MM.1S (cell line): ENCODE measurements at regions not wholly inside any gene's neighbourhood (a gene's known extent, or its start where the extent isn't known, plus 50 kb on each side); places are given as distances from the start of the nearest gene placed in this dataset.

ENCODE experiments used
- DNase-seq: peaks from one replicate; pipeline ENCODE4 v3.0.0-alpha.2; 2015
- H2AFZ ChIP-seq: fragments of 300-600 bp; sonication (generic); 2 replicates; pipeline ENCODE4 v1.6.0; 2016; ENCODE audit warnings: antibody characterized with exemption, low read length
- H3F3A ChIP-seq: fragments of 300-600 bp; sonication (generic); 2 replicates; pipeline ENCODE4 v1.6.1; 2016; ENCODE audit warnings: mild to moderate bottlenecking, antibody characterized with exemption, low read length, moderate library complexity, mixed read lengths; ENCODE audit not compliant: insufficient read depth
- H3K27ac ChIP-seq: fragments of 300-600 bp; sonication (generic); 2 replicates; pipeline ENCODE4 v1.5.1; 2016; ENCODE audit warnings: mild to moderate bottlenecking, low read length
- H3K27me3 ChIP-seq: fragments of 300-600 bp; sonication (generic); replicated peaks from 2 replicates; pipeline ENCODE4 v1.6.0; 2016; ENCODE audit warnings: low read length; ENCODE audit not compliant: insufficient read depth
- H3K36me3 ChIP-seq: fragments of 300-600 bp; sonication (generic); replicated peaks from 2 replicates; pipeline ENCODE4 v1.6.1; 2016; ENCODE audit warnings: mild to moderate bottlenecking, low read length, mixed read lengths; ENCODE audit not compliant: insufficient read depth
- H3K4me1 ChIP-seq: fragments of 300-600 bp; sonication (generic); 2 replicates; pipeline ENCODE4 v1.6.1; 2016; ENCODE audit warnings: low read length, mixed read lengths
- H3K4me2 ChIP-seq: fragments of 300-600 bp; sonication (generic); 2 replicates; pipeline ENCODE4 v1.6.0; 2016; ENCODE audit warnings: low read depth, low read length
- H3K4me3 ChIP-seq: fragments of 300-600 bp; sonication (generic); 2 replicates; pipeline ENCODE4 v1.5.1; 2016; ENCODE audit warnings: low read length, mixed read lengths
- H3K79me2 ChIP-seq: fragments of 300-600 bp; sonication (generic); 2 replicates; pipeline ENCODE4 v1.6.1; 2016; ENCODE audit warnings: mixed run types, low read length, mixed read lengths
- H3K9ac ChIP-seq: fragments of 300-600 bp; sonication (generic); 2 replicates; pipeline ENCODE4 v1.6.1; 2016; ENCODE audit warnings: low read length, mixed read lengths
- H3K9me2 ChIP-seq: fragments of 300-600 bp; sonication (generic); replicated peaks from 2 replicates; pipeline ENCODE4 v1.6.1; 2016; ENCODE audit warnings: mild to moderate bottlenecking, low read length, mixed read lengths; ENCODE audit not compliant: insufficient read depth
- H3K9me3 ChIP-seq: fragments of 300-600 bp; sonication (generic); replicated peaks from 2 replicates; pipeline ENCODE4 v1.6.1; 2016; ENCODE audit warnings: mild to moderate bottlenecking, low read length, mixed read lengths; ENCODE audit not compliant: insufficient read depth
- H4K20me1 ChIP-seq: fragments of 300-600 bp; sonication (generic); 2 replicates; pipeline ENCODE4 v1.6.1; 2016; ENCODE audit warnings: mild to moderate bottlenecking, low read length, moderate library complexity, mixed read lengths; ENCODE audit not compliant: insufficient read depth
- CTCF ChIP-seq: fragments of 300-600 bp; sonication (generic); IDR thresholded peaks from 2 replicates; pipeline ENCODE4 v1.5.1; 2016; ENCODE audit warnings: antibody characterized with exemption, low read length, mixed read lengths
- EZH2 ChIP-seq: fragments of 300-600 bp; sonication (generic); optimal IDR thresholded peaks from 2 replicates; pipeline ENCODE3; 2017; ENCODE audit warnings: low read depth, mild to moderate bottlenecking, antibody characterized with exemption, low read length, mixed read lengths
- EZH2phosphoT487 ChIP-seq: fragments of 300-600 bp; sonication (generic); IDR thresholded peaks from 2 replicates; pipeline ENCODE4 v1.6.1; 2018; ENCODE audit warnings: antibody characterized with exemption, low read length

- Histone ChIP-seq H3K36me3 (no peaks in the 10 kb centered on the region), H3K27ac (no peak overlapping the region), H3K79me2 (no peaks in the 10 kb centered on the region), H3K9me3 (no peaks in the 10 kb centered on the region), H3K4me1 (no peaks in the 10 kb centered on the region), H3K4me2 (no peak overlapping the region), H3K9ac (no peak overlapping the region), H3K27me3 (no peaks in the 10 kb centered on the region), H3F3A (no peaks in the 10 kb centered on the region), H4K20me1 (no peaks in the 10 kb centered on the region), H3K9me2 (no peaks in the 10 kb centered on the region), H3K4me3 (no peak overlapping the region), H2AFZ (no peak overlapping the region)
- no peak for DNase-seq
- TF ChIP-seq EZH2 (no peak), CTCF (no peak), EZH2phosphoT487 (no peak)
These were observed 201.6 kb upstream of the SALL3 start for GRCh38 chr18:78777992-78778391.

GRCh38 chr18:78778651-78779050, 201.0 kb upstream of the SALL3 start:
- no peak for DNase-seq

GRCh38 chr18:78779996-78780718, 199.5 kb upstream of the SALL3 start:
- Histone ChIP-seq H3K4me1 (no peaks in the 10 kb centered on the region), H3K9ac (no peak overlapping the region), H2AFZ (no peak overlapping the region), H3K27ac (no peak overlapping the region), H3K4me2 (no peak overlapping the region), H3K36me3 (no peaks in the 10 kb centered on the region), H3K9me2 (no peaks in the 10 kb centered on the region), H3K4me3 (no peak overlapping the region), H3F3A (no peaks in the 10 kb centered on the region), H3K9me3 (no peaks in the 10 kb centered on the region), H3K79me2 (no peaks in the 10 kb centered on the region), H4K20me1 (no peaks in the 10 kb centered on the region), H3K27me3 (no peaks in the 10 kb centered on the region)
- TF ChIP-seq CTCF (no peak), EZH2phosphoT487 (no peak), EZH2 (no peak)
- DNase-seq = no peak

More at GRCh38 chr18:78778651-78779050, 201.0 kb upstream of the SALL3 start:
- H3K27me3 ChIP-seq = no peaks in the 10 kb centered on the region
- H3K79me2 ChIP-seq = no peaks in the 10 kb centered on the region
- no peak overlapping the region for H3K27ac ChIP-seq
- no peaks in the 10 kb centered on the region for H3K36me3 ChIP-seq
- H3K9ac ChIP-seq = no peak overlapping the region
- no peak overlapping the region for H3K4me3 ChIP-seq
- no peak overlapping the region for H3K4me2 ChIP-seq
- no peaks in the 10 kb centered on the region for H4K20me1 ChIP-seq
- TF ChIP-seq EZH2 (no peak), CTCF (no peak), EZH2phosphoT487 (no peak)
- H2AFZ ChIP-seq = no peak overlapping the region
- H3F3A ChIP-seq = no peaks in the 10 kb centered on the region
- no peaks in the 10 kb centered on the region for H3K9me3 ChIP-seq
- H3K4me1 ChIP-seq = no peaks in the 10 kb centered on the region
- H3K9me2 ChIP-seq = no peaks in the 10 kb centered on the region
